ENCODE measurements at regions not wholly inside any gene's neighbourhood (a gene's known extent, or its start where the extent isn't known, plus 50 kb on each side); places are given as distances from the start of the nearest gene placed in this dataset.

- no peak for TF ChIP-seq HDAC2 (IDR thresholded peaks at IDR 0.05; ENCODE audit: borderline replicate concordance in 1 of 2, low read depth in 2 of 2, low read length in 2 of 2)
- peak; percentile 62 for TF ChIP-seq NANOG (IDR thresholded peaks at IDR 0.05; ENCODE audit: insufficient read depth, low read depth, low read length, poor library complexity, severe bottlenecking)
- 0 out of 2 replicates have a peak, but pooled peaks have one; percentile 7 for TF ChIP-seq TEAD4 (IDR thresholded peaks at IDR 0.05; ENCODE audit: low read depth, low read length)
- TF ChIP-seq TBP (IDR thresholded peaks at IDR 0.05; ENCODE audit: low read depth, low read length) = no peak
- peak; percentile 80 for TF ChIP-seq SP1 (IDR thresholded peaks at IDR 0.05; ENCODE audit: low read depth, low read length)
- peak in 2 of 3 experiments; percentile 16 to 24; a peak in 1 of 4 replicates for TF ChIP-seq CTCF (IDR thresholded peaks at IDR 0.05; ENCODE audit: control extremely low read depth in 1 of 3, insufficient read depth in 1 of 3, low read depth in 1 of 3, low read length in 3 of 3)
- TF ChIP-seq POLR2AphosphoS5 (IDR thresholded peaks at IDR 0.05; ENCODE audit: low read depth, low read length) = no peak; the same call in 1 of the 2 replicates
- TF ChIP-seq TAF7 (optimal IDR thresholded peaks at IDR 0.05; ENCODE audit: borderline replicate concordance, low read depth, low read length) = no peak
Measured at GRCh38 chr14:31934767-31935266, 142.3 kb upstream of the ARHGAP5 start (continued).

Data from H1 (cell line).